WI38 (cell line): ENCODE measurements at regions not wholly inside any gene's neighbourhood (a gene's known extent, or its start where the extent isn't known, plus 50 kb on each side); places are given as distances from the start of the nearest gene placed in this dataset.

ENCODE experiments used
- H3K4me3 ChIP-seq: 2 replicates; pipeline ENCODE4 v1.5.1; 2011; ENCODE audit warnings: low read depth, mild to moderate bottlenecking, control low read depth, low read length
- CTCF ChIP-seq: IDR thresholded peaks from 2 replicates; pipeline ENCODE4 v1.5.1; 2012; ENCODE audit warnings: low read depth, mild to moderate bottlenecking, control low read depth, low read length

GRCh38 chr6:92341201-92341600 lies 1078.2 kb downstream of the EPHA7 start:
- H3K4me3 ChIP-seq, result no peak overlapping the region
- no peak for TF ChIP-seq CTCF

- TF ChIP-seq CTCF, result no peak
- no peak overlapping the region for H3K4me3 ChIP-seq
Observed at GRCh38 chr6:92339936-92340640, 1079.3 kb downstream of the EPHA7 start.

- no peak overlapping the region for H3K4me3 ChIP-seq
- TF ChIP-seq CTCF, result no peak
Observed at GRCh38 chr6:92337571-92337970, 1081.8 kb downstream of the EPHA7 start.

- no peak overlapping the region for H3K4me3 ChIP-seq
- TF ChIP-seq CTCF, result no peak
Observed at GRCh38 chr6:92329208-92329847, 1090.0 kb downstream of the EPHA7 start.

GRCh38 chr6:92315312-92315711 lies 1104.0 kb downstream of the EPHA7 start:
- TF ChIP-seq CTCF, result no peak

GRCh38 chr6:92297101-92297500 lies 1122.3 kb downstream of the EPHA7 start:
- TF ChIP-seq CTCF, result no peak
- H3K4me3 ChIP-seq, result no peak overlapping the region

More at GRCh38 chr6:92315312-92315711, 1104.0 kb downstream of the EPHA7 start:
- H3K4me3 ChIP-seq, result no peak overlapping the region

GRCh38 chr6:92292067-92292466 lies 1127.3 kb downstream of the EPHA7 start:
- no peak for TF ChIP-seq CTCF
- H3K4me3 ChIP-seq, result no peak overlapping the region
